ENCODE measurements at regions not wholly inside any gene's neighbourhood (a gene's known extent, or its start where the extent isn't known, plus 50 kb on each side); places are given as distances from the start of the nearest gene placed in this dataset.

DNA sequence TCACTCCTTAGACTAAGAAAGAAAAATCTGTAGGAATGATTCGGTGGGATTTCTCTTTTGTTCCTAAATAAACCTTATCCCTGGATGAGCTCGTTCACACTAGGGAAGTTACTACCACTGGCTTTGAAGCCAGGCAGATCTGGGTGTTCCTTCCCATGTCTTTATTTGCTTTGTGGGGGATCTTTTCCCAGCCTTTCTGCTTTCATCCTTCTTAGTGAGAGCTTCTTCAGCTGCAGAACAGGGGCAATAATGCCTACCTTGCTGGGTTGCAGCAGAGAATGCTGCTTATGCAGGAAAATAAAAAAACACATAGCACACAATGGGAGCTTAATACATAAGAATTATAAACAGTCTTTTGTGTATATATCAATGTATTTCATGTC is 292.1 kb downstream of the SOX11 start:
- TF ChIP-seq CTCF (conservative IDR thresholded peaks at IDR 0.05; ENCODE audit: low read depth, low read length) (no peak), EZH2phosphoT487 (IDR thresholded peaks at IDR 0.05; ENCODE audit: borderline replicate concordance, low read length) (no peak), EZH2 (IDR thresholded peaks at IDR 0.05; ENCODE audit: low read length, unreplicated experiment) (no peak)
